K562 (cell line): ENCODE measurements at regions not wholly inside any gene's neighbourhood (a gene's known extent, or its start where the extent isn't known, plus 50 kb on each side); places are given as distances from the start of the nearest gene placed in this dataset.

Source experiments
- ADNP ChIP-seq: fragments of 200-800 bp; sonication (Bioruptor generic); IDR thresholded peaks from 2 replicates; pipeline ENCODE4 v1.6.1; 2016; ENCODE audit warnings: missing genetic modification characterization, missing compliant biosample characterization
- MYNN ChIP-seq, 2 experiments: sonication (generic); formaldehyde crosslinking in 1 of 2; IDR thresholded peaks; 2 replicates each; pipeline versions ENCODE4 v1.5.0 to v1.6.1; 2016 to 2020; ENCODE audit warnings: antibody characterized with exemption in 1 of 2, missing genetic modification reagents in 1 of 2
- NR2C2 ChIP-seq, 2 experiments: fragments of 200-800 bp in 1 of 2; sonication (Bioruptor generic) in 1 of 2; sonication (generic) in 1 of 2; formaldehyde crosslinking in 1 of 2; IDR thresholded peaks; 2 replicates each; pipeline versions ENCODE4 v1.6.1 to v1.8.0; 2016 to 2022; ENCODE audit warnings: mild to moderate bottlenecking in 1 of 2, missing compliant biosample characterization in 1 of 2, missing genetic modification characterization in 1 of 2, missing genetic modification reagents in 1 of 2
- PTRF ChIP-seq: fragments of 450-650 bp; IDR thresholded peaks from 2 replicates; pipeline ENCODE4 v1.6.1; 2016; ENCODE audit warnings: mild to moderate bottlenecking, missing genetic modification characterization, missing compliant biosample characterization
- RFX7 ChIP-seq: fragments of 250-450 bp; sonication (Bioruptor Pico); IDR thresholded peaks from 2 replicates; pipeline ENCODE4 v1.5.1; 2021; ENCODE audit warnings: mild to moderate bottlenecking
- STAT5B ChIP-seq: fragments of 250-450 bp; sonication (Bioruptor Pico); IDR thresholded peaks from 2 replicates; pipeline ENCODE4 v1.8.0; 2021; ENCODE audit warnings: mild to moderate bottlenecking, inconsistent platforms
- TAF9B ChIP-seq: fragments of 450-650 bp; IDR thresholded peaks from 2 replicates; pipeline ENCODE4 v1.6.1; 2018; ENCODE audit warnings: mild to moderate bottlenecking; ENCODE audit not compliant: partially characterized antibody
- TCFL5 ChIP-seq: fragments of 250-450 bp; sonication (Bioruptor Pico); conservative IDR thresholded peaks from 2 replicates; pipeline ENCODE4 v1.6.1; 2021; ENCODE audit warnings: mild to moderate bottlenecking, moderate library complexity, matching md5 sums
- TFAM ChIP-seq: fragments of 250-450 bp; sonication (Bioruptor Pico); conservative IDR thresholded peaks from 2 replicates; pipeline ENCODE4 v1.5.0; 2021; ENCODE audit warnings: mild to moderate bottlenecking, moderate library complexity
- ZBED1 ChIP-seq: IDR thresholded peaks from 2 replicates; pipeline ENCODE4 v1.6.1; 2014
- ZNF124 ChIP-seq: sonication (generic); formaldehyde crosslinking; IDR thresholded peaks from 2 replicates; pipeline ENCODE4 v1.8.1; 2022; ENCODE audit warnings: missing genetic modification reagents
- ZNF324 ChIP-seq: fragments of 250-450 bp; sonication (Bioruptor Pico); IDR thresholded peaks from 2 replicates; pipeline ENCODE4 v1.4.0; 2020; ENCODE audit warnings: mild to moderate bottlenecking
- TF ChIP-seq, protein P1 (sequence below): fragments of 450-650 bp; IDR thresholded peaks from 2 replicates; pipeline ENCODE4 v1.6.1; 2016; ENCODE audit warnings: mild to moderate bottlenecking, moderate library complexity
- TF ChIP-seq, protein P2 (sequence below): fragments of 250-450 bp; sonication (Bioruptor Pico); IDR thresholded peaks from 2 replicates; pipeline ENCODE4 v1.6.1; 2021; ENCODE audit warnings: mild to moderate bottlenecking
- TF ChIP-seq, protein P3 (sequence below): fragments of 200-400 bp; formaldehyde crosslinking; IDR thresholded peaks from 2 replicates; pipeline ENCODE4 v1.6.1; 2017; ENCODE audit warnings: mild to moderate bottlenecking, low read depth, low read length, moderate library complexity

DNA sequence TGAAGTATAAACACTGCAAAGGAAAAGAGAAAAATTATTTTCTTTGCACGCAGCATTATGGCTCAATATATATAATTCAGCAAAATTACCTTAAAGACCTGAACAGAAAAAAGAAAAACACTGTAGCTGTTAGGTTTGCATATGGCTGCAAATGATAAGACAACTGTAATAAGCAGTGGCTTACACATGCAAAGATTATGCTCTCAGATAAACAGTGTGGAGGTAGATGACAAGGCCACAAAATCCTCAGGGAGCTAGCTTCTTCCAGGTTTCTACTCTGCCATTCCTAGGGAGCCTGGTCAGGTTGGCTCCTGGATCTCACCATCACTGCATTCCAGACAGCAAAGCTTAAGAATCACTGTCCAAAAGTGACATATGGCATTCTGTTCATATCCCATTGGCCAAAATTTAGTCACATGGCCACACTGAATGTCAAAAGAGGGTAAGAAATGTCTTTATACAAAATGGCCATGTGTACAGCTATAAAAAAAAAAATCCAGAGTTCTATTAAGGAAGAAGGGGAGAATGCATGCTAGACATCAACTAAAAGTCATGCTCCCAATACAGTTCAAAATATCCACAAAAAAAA is 195.2 kb upstream of the SLC7A11 start (continued):
- TF ChIP-seq, protein P1, sequence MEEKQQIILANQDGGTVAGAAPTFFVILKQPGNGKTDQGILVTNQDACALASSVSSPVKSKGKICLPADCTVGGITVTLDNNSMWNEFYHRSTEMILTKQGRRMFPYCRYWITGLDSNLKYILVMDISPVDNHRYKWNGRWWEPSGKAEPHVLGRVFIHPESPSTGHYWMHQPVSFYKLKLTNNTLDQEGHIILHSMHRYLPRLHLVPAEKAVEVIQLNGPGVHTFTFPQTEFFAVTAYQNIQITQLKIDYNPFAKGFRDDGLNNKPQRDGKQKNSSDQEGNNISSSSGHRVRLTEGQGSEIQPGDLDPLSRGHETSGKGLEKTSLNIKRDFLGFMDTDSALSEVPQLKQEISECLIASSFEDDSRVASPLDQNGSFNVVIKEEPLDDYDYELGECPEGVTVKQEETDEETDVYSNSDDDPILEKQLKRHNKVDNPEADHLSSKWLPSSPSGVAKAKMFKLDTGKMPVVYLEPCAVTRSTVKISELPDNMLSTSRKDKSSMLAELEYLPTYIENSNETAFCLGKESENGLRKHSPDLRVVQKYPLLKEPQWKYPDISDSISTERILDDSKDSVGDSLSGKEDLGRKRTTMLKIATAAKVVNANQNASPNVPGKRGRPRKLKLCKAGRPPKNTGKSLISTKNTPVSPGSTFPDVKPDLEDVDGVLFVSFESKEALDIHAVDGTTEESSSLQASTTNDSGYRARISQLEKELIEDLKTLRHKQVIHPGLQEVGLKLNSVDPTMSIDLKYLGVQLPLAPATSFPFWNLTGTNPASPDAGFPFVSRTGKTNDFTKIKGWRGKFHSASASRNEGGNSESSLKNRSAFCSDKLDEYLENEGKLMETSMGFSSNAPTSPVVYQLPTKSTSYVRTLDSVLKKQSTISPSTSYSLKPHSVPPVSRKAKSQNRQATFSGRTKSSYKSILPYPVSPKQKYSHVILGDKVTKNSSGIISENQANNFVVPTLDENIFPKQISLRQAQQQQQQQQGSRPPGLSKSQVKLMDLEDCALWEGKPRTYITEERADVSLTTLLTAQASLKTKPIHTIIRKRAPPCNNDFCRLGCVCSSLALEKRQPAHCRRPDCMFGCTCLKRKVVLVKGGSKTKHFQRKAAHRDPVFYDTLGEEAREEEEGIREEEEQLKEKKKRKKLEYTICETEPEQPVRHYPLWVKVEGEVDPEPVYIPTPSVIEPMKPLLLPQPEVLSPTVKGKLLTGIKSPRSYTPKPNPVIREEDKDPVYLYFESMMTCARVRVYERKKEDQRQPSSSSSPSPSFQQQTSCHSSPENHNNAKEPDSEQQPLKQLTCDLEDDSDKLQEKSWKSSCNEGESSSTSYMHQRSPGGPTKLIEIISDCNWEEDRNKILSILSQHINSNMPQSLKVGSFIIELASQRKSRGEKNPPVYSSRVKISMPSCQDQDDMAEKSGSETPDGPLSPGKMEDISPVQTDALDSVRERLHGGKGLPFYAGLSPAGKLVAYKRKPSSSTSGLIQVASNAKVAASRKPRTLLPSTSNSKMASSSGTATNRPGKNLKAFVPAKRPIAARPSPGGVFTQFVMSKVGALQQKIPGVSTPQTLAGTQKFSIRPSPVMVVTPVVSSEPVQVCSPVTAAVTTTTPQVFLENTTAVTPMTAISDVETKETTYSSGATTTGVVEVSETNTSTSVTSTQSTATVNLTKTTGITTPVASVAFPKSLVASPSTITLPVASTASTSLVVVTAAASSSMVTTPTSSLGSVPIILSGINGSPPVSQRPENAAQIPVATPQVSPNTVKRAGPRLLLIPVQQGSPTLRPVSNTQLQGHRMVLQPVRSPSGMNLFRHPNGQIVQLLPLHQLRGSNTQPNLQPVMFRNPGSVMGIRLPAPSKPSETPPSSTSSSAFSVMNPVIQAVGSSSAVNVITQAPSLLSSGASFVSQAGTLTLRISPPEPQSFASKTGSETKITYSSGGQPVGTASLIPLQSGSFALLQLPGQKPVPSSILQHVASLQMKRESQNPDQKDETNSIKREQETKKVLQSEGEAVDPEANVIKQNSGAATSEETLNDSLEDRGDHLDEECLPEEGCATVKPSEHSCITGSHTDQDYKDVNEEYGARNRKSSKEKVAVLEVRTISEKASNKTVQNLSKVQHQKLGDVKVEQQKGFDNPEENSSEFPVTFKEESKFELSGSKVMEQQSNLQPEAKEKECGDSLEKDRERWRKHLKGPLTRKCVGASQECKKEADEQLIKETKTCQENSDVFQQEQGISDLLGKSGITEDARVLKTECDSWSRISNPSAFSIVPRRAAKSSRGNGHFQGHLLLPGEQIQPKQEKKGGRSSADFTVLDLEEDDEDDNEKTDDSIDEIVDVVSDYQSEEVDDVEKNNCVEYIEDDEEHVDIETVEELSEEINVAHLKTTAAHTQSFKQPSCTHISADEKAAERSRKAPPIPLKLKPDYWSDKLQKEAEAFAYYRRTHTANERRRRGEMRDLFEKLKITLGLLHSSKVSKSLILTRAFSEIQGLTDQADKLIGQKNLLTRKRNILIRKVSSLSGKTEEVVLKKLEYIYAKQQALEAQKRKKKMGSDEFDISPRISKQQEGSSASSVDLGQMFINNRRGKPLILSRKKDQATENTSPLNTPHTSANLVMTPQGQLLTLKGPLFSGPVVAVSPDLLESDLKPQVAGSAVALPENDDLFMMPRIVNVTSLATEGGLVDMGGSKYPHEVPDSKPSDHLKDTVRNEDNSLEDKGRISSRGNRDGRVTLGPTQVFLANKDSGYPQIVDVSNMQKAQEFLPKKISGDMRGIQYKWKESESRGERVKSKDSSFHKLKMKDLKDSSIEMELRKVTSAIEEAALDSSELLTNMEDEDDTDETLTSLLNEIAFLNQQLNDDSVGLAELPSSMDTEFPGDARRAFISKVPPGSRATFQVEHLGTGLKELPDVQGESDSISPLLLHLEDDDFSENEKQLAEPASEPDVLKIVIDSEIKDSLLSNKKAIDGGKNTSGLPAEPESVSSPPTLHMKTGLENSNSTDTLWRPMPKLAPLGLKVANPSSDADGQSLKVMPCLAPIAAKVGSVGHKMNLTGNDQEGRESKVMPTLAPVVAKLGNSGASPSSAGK, result 0 out of 2 replicates have a peak, but pooled peaks have one; percentile 21
- no peak for TF ChIP-seq STAT5B (CRISPR knock-in tag)
- TF ChIP-seq TCFL5 (CRISPR knock-in tag), result no peak
- TF ChIP-seq, protein P2, sequence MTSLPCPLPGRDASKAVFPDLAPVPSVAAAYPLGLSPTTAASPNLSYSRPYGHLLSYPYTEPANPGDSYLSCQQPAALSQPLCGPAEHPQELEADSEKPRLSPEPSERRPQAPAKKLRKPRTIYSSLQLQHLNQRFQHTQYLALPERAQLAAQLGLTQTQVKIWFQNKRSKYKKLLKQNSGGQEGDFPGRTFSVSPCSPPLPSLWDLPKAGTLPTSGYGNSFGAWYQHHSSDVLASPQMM (CRISPR knock-in tag), result no peak
- no peak for TF ChIP-seq TAF9B
- TF ChIP-seq ZBED1, result no peak
- TF ChIP-seq MYNN (IDR thresholded peaks at IDR 0.05), result no peak
- TF ChIP-seq MYNN (CRISPR knock-in tag; IDR thresholded peaks at IDR 0.05), result no peak
- TF ChIP-seq ADNP (tag), result no peak
- no peak for TF ChIP-seq ZNF124 (CRISPR knock-in tag)
- TF ChIP-seq, protein P3, sequence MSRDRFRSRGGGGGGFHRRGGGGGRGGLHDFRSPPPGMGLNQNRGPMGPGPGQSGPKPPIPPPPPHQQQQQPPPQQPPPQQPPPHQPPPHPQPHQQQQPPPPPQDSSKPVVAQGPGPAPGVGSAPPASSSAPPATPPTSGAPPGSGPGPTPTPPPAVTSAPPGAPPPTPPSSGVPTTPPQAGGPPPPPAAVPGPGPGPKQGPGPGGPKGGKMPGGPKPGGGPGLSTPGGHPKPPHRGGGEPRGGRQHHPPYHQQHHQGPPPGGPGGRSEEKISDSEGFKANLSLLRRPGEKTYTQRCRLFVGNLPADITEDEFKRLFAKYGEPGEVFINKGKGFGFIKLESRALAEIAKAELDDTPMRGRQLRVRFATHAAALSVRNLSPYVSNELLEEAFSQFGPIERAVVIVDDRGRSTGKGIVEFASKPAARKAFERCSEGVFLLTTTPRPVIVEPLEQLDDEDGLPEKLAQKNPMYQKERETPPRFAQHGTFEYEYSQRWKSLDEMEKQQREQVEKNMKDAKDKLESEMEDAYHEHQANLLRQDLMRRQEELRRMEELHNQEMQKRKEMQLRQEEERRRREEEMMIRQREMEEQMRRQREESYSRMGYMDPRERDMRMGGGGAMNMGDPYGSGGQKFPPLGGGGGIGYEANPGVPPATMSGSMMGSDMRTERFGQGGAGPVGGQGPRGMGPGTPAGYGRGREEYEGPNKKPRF, result no peak
- no peak for TF ChIP-seq RFX7 (CRISPR knock-in tag)
- no peak for TF ChIP-seq NR2C2 (CRISPR knock-in tag; IDR thresholded peaks at IDR 0.05)
- TF ChIP-seq NR2C2 (tag; IDR thresholded peaks at IDR 0.05), result no peak
- TF ChIP-seq PTRF, result no peak
- no peak for TF ChIP-seq TFAM
- no peak for TF ChIP-seq ZNF324 (CRISPR knock-in tag)
